IMR-90 (cell line): ENCODE measurements at regions not wholly inside any gene's neighbourhood (a gene's known extent, or its start where the extent isn't known, plus 50 kb on each side); places are given as distances from the start of the nearest gene placed in this dataset.

ENCODE experiments used
- ATAC-seq: fragments of 200-7000 bp; cut with Tn5 transposase; 2 replicates; pipeline ENCODE4 v1.9.1; 2020; ENCODE audit warnings: low read depth, mild to moderate bottlenecking, moderate library complexity
- BruUV-seq: library from RNA; stranded (reverse); fragments of 400-500 nt; replicated peaks from 2 replicates; lab custom pipeline; 2021; lab: Mats Ljungman, UMichigan
- CTCF ChIA-PET: fragments of 300-600 bp; formaldehyde crosslinking; extraction: SDS; loops from one replicate; lab custom pipeline; 2021; ENCODE audit warnings: antibody characterized with exemption; lab: Yijun Ruan, JAX
- POLR2A ChIA-PET: fragments of 300-600 bp; sonication (Branson Sonifier 250); formaldehyde crosslinking; loops from one replicate; lab custom pipeline; 2022; ENCODE audit warnings: antibody characterized with exemption; ENCODE audit not compliant: unreplicated experiment; lab: Charles Lee
- DNase-seq: peaks from one replicate; pipeline ENCODE4 v3.0.0; 2013
- H2AFZ ChIP-seq: replicated peaks from 2 replicates; pipeline ENCODE3; 2013; ENCODE audit warnings: low read length, mild to moderate bottlenecking; ENCODE audit not compliant: poor library complexity
- H2AK5ac ChIP-seq: 2 replicates; pipeline ENCODE4 v1.6.1; 2013; ENCODE audit warnings: low read depth, low read length, inconsistent platforms
- H2AK9ac ChIP-seq: replicated peaks from 2 replicates; pipeline ENCODE3; 2013; ENCODE audit warnings: mild to moderate bottlenecking, low read depth, low read length, moderate library complexity; ENCODE audit not compliant: poor library complexity
- H2BK120ac ChIP-seq: 2 replicates; pipeline ENCODE4 v1.6.1; 2013; ENCODE audit warnings: low read depth, low read length, inconsistent platforms
- H2BK15ac ChIP-seq: 3 replicates; pipeline ENCODE4 v1.6.1; 2013; ENCODE audit warnings: low read depth, low read length, inconsistent platforms
- H2BK20ac ChIP-seq: 2 replicates; pipeline ENCODE4 v1.6.1; 2013; ENCODE audit warnings: low read depth, mild to moderate bottlenecking, inconsistent platforms, low read length, moderate library complexity
- H2BK5ac ChIP-seq: 2 replicates; pipeline ENCODE4 v1.6.1; 2013; ENCODE audit warnings: mild to moderate bottlenecking, low read depth, low read length, inconsistent platforms; ENCODE audit not compliant: poor library complexity, severe bottlenecking
- H3K14ac ChIP-seq: replicated peaks from 2 replicates; pipeline ENCODE4 v1.6.1; 2013; ENCODE audit warnings: low read depth, low read length, inconsistent platforms
- H3K18ac ChIP-seq: 2 replicates; pipeline ENCODE4 v1.6.1; 2013; ENCODE audit warnings: low read depth, low read length, control low read depth
- H3K23ac ChIP-seq: 2 replicates; pipeline ENCODE4 v1.6.1; 2013; ENCODE audit warnings: low read depth, low read length, inconsistent platforms
- H3K27ac ChIP-seq: 2 replicates; pipeline ENCODE4 v1.5.1; 2013; ENCODE audit warnings: mild to moderate bottlenecking, control low read depth, low read length; ENCODE audit not compliant: insufficient read depth
- H3K27me3 ChIP-seq: 2 replicates; pipeline ENCODE4 v1.6.1; 2013; ENCODE audit warnings: low read length; ENCODE audit not compliant: control insufficient read depth, insufficient read depth
- H3K36me3 ChIP-seq: 2 replicates; pipeline ENCODE4 v1.6.1; 2013; ENCODE audit warnings: low read length, mixed read lengths; ENCODE audit not compliant: control insufficient read depth, insufficient read depth
- H3K4ac ChIP-seq: 2 replicates; pipeline ENCODE4 v1.6.1; 2013; ENCODE audit warnings: low read depth, low read length, inconsistent platforms
- H3K4me1 ChIP-seq: 2 replicates; pipeline ENCODE4 v1.6.1; 2013; ENCODE audit warnings: low read length, mixed read lengths; ENCODE audit not compliant: control insufficient read depth, insufficient read depth
- H3K4me2 ChIP-seq: 2 replicates; pipeline ENCODE4 v1.6.1; 2013; ENCODE audit warnings: low read depth, mild to moderate bottlenecking, control low read depth, low read length, moderate library complexity
- H3K4me3 ChIP-seq: 2 replicates; pipeline ENCODE4 v1.5.1; 2013; ENCODE audit warnings: low read depth, mild to moderate bottlenecking, control low read depth, low read length, moderate library complexity; ENCODE audit not compliant: insufficient read depth
- H3K56ac ChIP-seq: 2 replicates; pipeline ENCODE4 v1.6.1; 2013; ENCODE audit warnings: low read length, inconsistent platforms; ENCODE audit not compliant: insufficient read depth; ENCODE audit errors: extremely low read depth
- H3K79me1 ChIP-seq, 2 experiments: 2 replicates each; pipeline ENCODE4 v1.6.1; 2013; ENCODE audit warnings: low read length in 2 of 2, inconsistent platforms in 1 of 2, low read depth in 1 of 2
- H3K9ac ChIP-seq: 2 replicates; pipeline ENCODE4 v1.6.1; 2013; ENCODE audit warnings: low read depth, low read length, control low read depth
- H3K9me1 ChIP-seq: 2 replicates; pipeline ENCODE4 v1.6.1; 2013; ENCODE audit warnings: low read length, inconsistent platforms; ENCODE audit not compliant: insufficient read depth
- H3K9me3 ChIP-seq: 2 replicates; pipeline ENCODE4 v1.6.1; 2013; ENCODE audit warnings: low read length; ENCODE audit not compliant: control insufficient read depth, insufficient read depth
- H4K20me1 ChIP-seq: 2 replicates; pipeline ENCODE4 v1.6.1; 2013; ENCODE audit warnings: low read length, inconsistent platforms; ENCODE audit not compliant: insufficient read depth
- H4K5ac ChIP-seq: 2 replicates; pipeline ENCODE4 v1.6.1; 2013; ENCODE audit warnings: mild to moderate bottlenecking, low read depth, low read length, control low read depth
- H4K8ac ChIP-seq, 2 experiments: 2 replicates each; pipeline ENCODE4 v1.6.1; 2013; ENCODE audit warnings: low read depth in 2 of 2, low read length in 2 of 2, control low read depth in 1 of 2, inconsistent platforms in 1 of 2
- H4K91ac ChIP-seq: 2 replicates; pipeline ENCODE4 v1.6.1; 2013; ENCODE audit warnings: low read depth, low read length, inconsistent platforms; ENCODE audit not compliant: insufficient read depth
- BHLHE40 ChIP-seq: fragments of 150-350 bp; IDR thresholded peaks from 2 replicates; pipeline ENCODE4 v1.6.1; 2016; ENCODE audit warnings: mild to moderate bottlenecking, low read depth, low read length
- CEBPB ChIP-seq: IDR thresholded peaks from 2 replicates; pipeline ENCODE4 v1.6.1; 2012; ENCODE audit warnings: low read depth, low read length, improper control_type of control experiment
- CHD1 ChIP-seq: IDR thresholded peaks from 2 replicates; pipeline ENCODE4 v1.6.1; 2012; ENCODE audit warnings: low read depth, low read length, improper control_type of control experiment
- ELK1 ChIP-seq: fragments of 150-350 bp; IDR thresholded peaks from 2 replicates; pipeline ENCODE4 v1.6.1; 2016; ENCODE audit warnings: low read depth, mild to moderate bottlenecking, low read length, moderate library complexity, borderline replicate concordance
- NFE2L2 ChIP-seq: fragments of 150-350 bp; IDR thresholded peaks from 2 replicates; pipeline ENCODE4 v1.6.1; 2016; ENCODE audit warnings: low read depth, mild to moderate bottlenecking, low read length
- POLR2A ChIP-seq: IDR thresholded peaks from 2 replicates; pipeline ENCODE4 v1.6.1; 2012; ENCODE audit warnings: mild to moderate bottlenecking, low read depth, low read length
- RAD21 ChIP-seq: IDR thresholded peaks from 2 replicates; pipeline ENCODE4 v1.6.1; 2012; ENCODE audit warnings: low read length, improper control_type of control experiment
- RFX5 ChIP-seq: IDR thresholded peaks from 2 replicates; pipeline ENCODE4 v1.8.0; 2012; ENCODE audit warnings: low read depth, mild to moderate bottlenecking, low read length, moderate library complexity
- dilution Hi-C: fragments of 300-500 bp; cut with HindIII; formaldehyde crosslinking; loops from one replicate; pipeline ENCODE4 v1.14.3; 2018; ENCODE audit warnings: low sequenced_read_pairs; ENCODE audit not compliant: unreplicated experiment
- in situ Hi-C: fragments of 300-500 bp; cut with MboI; formaldehyde crosslinking; loops from 3 replicates; pipeline ENCODE4 v1.14.3; 2019; ENCODE audit warnings: low sequenced_read_pairs, inconsistent platforms, mixed read lengths
- intact Hi-C: fragments of 100-400 bp; cut with micrococcal nuclease; formaldehyde crosslinking; loops from 2 replicates; pipeline ENCODE4 v1.10.0; 2022

GRCh38 chr1:56019472-56019871 lies 559.9 kb downstream of the PLPP3 start:
- Histone ChIP-seq H2BK5ac (no peak overlapping the region), H4K8ac (no peak overlapping the region), H3K36me3 (no peaks in the 10 kb centered on the region), H4K20me1 (no peaks in the 10 kb centered on the region), H3K27me3 (no peaks in the 10 kb centered on the region), H2BK20ac (no peak overlapping the region), H3K9me3 (peaks cover 2% of the 10 kb centered on the region; the same call in 1 of the 2 replicates), H4K5ac (no peak overlapping the region), H3K79me1 (no peaks in the 10 kb centered on the region), H3K4me2 (no peak overlapping the region), H4K91ac (no peak overlapping the region), H3K18ac (no peak overlapping the region), H3K56ac (no peak overlapping the region), H2BK15ac (no peak overlapping the region), H3K4me1 (no peaks in the 10 kb centered on the region), H2AFZ (no peak overlapping the region), H3K9me1 (no peaks in the 10 kb centered on the region), H3K27ac (no peak overlapping the region), H2BK120ac (no peak overlapping the region), H2AK9ac (no peak overlapping the region), H3K4ac (no peak overlapping the region), H3K4me3 (no peak overlapping the region), H2AK5ac (no peak overlapping the region), H3K23ac (no peak overlapping the region), H3K14ac (no peak overlapping the region), H3K9ac (no peak overlapping the region)
- POLR2A ChIA-PET: no interaction called here
- TF ChIP-seq NFE2L2 (no peak), CEBPB (no peak), RAD21 (no peak), ELK1 (no peak), RFX5 (no peak), CHD1 (no peak), POLR2A (no peak), BHLHE40 (no peak)
- DNase-seq: peak; percentile 22
- in situ Hi-C loops (no loop called here), intact Hi-C loops (no loop called here), dilution Hi-C loops (no loop called here)
- ATAC-seq: no peak
- no TSS peak for BruUV-seq
- CTCF ChIA-PET: no interaction called here
